CD4-positive, alpha-beta T cell treated with Interferon alpha-2 for 1 hour (primary cell): ENCODE measurements at regions not wholly inside any gene's neighbourhood (a gene's known extent, or its start where the extent isn't known, plus 50 kb on each side); places are given as distances from the start of the nearest gene placed in this dataset.

Source experiments
- DNase-seq, 2 donors: peaks; one replicate each; pipeline ENCODE4 v3.0.0-alpha.2; 2020 to 2022

DNA sequence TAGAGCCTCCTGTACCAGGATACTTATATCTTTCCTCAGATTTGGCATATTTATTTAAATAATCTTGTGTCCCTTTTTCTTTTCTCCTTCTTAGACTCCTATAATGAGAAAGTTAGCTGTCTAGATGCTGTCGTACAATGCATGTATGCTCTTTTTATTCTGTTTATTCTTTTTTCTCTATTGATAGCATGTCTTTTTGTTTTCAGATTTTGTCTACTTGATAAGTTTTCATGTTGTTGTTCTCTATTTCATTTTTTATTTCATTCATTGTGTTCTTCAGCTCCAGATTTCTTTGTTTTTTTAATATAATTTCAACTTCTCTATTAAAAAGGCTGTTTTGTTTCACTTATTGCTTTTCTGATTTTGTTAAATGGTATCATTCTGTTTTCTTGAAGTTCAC lies 674.3 kb upstream of the POU3F3 start:
- no peak for DNase-seq

DNA sequence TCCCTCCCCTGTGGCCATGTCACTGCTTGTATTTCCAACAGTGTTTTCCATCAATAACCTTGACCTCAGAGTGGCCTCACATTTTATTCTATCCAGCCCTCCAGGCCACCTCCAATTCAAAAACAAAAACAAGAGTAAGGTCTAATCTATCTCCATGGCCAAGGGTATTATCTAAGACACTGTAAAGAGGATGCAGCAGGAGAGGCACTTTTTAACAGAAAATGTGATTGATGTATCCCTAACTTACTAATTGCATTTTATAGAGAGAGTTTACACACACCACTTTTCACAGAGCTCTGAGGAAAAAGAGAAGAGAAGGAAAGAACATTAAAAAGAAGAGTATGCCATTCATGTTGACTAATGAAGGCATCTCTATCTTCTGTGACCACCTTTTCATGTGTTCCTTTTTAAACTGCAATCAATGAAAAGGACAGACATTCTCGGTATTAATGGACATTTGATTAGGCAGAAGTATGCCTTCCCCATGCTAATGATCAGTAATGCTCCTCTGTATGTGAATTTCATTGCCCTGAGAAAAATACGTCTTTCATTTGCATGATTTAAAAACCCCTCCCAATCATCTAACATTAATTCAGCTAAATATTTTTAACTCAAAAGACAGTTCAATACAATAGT lies 653.3 kb upstream of the POU3F3 start:
- DNase-seq = no peak

DNA sequence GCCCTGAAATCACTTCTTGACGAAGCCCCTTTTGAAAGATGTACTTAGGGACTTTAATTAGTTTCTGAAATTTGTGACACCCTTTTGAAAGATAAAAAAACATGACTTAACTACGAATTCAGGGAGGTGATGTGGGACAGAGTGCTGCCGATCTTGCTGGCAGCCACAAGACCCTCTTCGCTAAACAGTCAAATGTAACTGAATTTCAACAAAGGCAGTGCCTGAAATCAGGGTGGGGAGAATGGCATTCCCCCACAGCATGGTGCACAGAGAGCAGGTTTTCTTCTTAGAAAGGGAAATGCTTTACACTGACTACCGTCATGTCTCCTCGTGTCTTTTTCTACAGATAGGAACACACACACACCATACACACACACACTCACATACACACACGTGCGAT lies 640.2 kb upstream of the POU3F3 start:
- no peak for DNase-seq

DNA sequence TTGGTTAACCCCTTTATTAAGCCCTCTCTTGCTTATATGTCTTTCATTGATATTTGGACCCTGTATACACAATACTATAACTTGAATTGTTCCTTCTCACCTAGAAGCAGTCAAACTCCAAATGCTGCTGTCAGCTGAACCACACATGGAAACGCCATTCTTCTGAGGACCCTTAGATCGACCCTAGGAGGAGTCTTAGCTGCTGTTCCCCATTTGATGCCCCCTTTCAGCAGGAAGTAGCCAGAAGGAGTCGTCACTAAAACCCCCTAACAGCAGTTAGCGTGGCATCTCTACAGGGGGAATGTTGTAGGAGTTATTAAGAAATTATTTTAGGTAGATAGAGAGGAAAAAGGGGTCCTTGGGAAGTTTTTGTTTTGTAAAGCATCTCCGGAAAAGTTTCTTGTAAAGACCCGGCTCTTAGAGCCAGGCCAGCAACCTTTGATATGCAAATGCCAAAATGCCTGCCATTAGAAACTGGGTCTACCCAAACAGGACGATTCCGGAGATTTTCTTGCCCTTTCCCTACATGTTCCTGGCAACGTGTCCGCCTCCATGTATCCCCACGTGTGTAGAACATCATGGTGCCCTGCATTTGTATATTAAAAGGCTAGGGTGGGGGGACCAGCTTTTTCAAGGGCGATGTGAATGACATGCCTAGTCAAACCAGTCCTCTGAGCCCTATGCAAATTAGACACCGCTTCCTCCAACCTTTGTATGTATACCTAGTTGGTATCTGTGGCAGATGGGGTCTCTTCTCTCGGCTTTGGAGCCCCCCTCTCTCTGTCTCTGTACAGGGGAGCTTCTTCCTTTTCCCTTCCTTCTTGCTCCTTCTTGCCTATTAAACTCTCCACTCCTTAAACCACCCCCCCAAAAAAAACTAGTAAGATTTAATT lies 638.4 kb upstream of the POU3F3 start:
- no peak for DNase-seq

DNA sequence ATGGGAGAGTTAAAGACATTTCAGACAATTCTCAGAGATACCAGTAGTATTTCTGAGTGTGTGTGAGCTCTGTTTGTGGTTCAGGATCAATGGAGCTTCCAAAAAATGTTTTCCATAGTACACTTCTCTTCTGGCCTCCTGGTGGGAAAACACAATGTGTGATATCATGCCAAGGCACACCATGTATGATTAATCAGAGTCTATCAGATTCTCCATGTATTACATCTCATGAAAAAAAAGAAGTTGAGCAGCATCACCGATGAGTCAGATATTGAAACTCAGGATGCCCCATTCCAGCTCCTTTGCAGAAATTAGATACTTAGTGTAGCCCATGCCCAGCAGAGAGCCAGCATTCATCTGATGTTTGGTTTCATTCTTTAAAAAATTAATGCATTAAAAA lies 620.3 kb upstream of the POU3F3 start:
- DNase-seq = no peak

DNA sequence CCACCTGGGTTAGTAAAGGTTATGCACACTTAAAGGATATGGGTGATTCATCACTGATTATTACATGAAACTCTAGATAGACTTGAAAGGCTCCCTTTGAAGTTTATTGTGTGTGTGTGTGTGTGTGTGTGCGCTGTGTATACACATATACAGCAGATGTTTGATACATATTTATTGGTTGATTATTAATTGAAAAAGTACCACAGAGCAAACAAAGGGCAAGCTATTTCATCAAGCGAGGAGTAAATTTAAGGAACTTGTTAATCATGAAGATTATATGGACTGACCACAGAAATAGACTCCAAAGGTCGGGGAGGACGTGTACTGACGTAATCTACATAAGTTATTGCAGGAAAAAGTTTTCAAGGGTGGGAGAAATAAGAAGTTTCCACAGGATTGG lies 617.4 kb upstream of the POU3F3 start:
- no peak for DNase-seq

DNA sequence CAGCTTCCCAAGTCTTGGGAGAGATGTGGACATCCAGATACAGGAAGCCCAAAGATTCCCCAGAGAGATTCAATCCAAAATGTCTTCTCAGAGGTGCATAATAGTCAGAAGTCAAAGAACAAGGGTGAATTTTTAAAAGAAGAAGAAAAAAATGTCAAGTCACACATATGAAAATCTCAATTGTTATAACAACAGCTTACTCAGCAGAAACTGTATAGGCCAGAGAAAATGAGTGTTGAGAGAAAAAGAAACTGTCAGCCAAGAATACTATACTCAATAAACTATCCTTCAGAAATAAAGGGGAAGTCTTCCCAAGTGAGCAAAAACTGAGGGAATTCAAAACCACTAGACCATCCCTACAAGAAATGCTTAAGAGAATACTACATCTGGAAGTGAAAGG lies 612.9 kb upstream of the POU3F3 start:
- DNase-seq = no peak

DNA sequence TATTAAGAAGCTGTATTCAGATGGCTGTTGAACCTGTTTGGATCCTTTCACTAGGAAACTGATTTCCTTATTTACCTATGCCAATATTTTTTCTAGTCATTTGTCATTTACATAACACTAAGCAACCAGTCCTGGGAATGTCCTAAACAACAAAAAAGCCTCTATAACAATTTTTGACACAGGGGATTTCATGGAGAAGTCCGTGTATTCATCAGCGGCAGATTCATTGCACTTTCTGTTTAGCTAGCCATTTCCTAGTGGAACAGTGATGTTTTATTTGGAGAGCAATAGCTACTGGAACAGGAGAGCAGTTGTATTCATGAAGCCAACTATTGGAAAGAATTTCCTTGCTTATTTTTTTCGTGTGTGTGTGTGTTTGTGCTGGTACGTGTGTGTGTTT lies 604.3 kb upstream of the POU3F3 start:
- DNase-seq = no peak

DNA sequence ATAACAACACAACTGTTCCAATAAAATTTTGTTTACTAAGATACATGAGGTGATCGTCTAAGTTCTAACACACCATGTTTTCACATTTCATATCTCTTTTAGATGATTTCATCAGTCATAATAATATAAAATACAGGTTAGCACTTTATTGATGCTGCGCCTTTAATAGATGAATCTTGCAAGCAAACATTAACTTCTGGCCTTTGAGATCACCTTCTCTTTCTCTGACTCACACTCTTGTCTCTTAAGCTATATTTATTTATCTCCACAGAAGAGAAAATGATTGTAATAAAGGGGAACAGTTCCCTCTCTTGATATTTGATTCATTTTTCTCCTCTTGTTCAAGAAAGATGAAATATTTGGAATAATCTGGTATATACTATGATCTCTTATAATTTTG lies 603.3 kb upstream of the POU3F3 start:
- DNase-seq = no peak

DNA sequence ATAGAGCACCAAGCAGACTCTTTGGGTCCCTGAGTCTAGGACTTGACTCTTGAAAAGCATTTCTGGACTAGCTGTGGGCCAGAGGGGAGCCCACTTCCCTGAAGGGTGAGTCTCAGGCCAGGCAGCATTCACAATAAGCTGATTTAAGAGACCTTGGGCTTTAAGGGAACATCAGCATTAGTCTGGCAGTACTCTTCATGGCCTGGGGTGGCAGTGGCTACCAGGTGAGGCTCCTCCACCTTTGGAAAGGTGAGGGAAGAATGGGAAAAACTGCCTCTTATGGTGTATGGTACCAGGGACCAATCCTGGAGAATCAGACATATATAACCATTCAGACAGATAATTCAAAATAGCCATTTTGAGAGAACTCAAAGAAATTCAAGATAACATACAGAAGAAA lies 599.9 kb upstream of the POU3F3 start:
- no peak for DNase-seq

DNA sequence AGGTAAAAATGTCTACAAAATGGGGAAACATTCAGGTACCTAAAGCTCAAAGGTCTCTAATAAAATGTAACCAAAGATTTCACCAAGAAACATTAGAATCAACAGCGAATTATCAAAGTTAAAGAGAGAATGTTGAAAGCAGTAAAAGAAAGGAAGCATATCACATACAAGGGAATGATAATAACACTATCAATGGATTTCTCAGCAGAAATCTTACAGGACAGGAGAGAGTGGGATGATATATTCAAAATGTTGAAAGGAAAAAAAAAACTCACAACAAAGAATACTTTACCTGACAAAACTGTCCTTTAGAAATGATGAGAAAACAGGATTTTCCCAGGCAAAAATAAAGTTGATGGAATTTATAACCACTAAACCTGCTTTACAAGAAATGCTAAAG lies 591.2 kb upstream of the POU3F3 start:
- no peak for DNase-seq

DNA sequence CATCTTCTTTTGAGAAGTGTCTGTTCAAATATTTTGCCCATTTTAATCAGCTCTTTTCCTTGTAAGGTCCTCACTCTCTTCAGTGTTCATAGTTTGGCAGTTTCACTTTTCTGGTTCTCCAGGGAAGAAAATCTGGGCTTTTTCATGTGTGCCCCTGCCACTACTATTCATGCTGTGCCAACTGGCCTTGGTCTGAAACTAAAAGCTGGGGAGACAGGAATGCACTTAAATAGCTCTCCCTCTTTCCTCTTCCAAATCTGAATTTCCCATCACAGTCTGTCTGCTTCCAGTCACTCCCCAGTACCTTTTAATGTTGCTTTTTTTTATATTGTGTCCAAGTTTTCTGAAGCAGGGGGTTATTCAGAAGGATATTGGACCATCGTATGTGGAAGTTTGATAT lies 574.3 kb upstream of the POU3F3 start:
- no peak for DNase-seq

DNA sequence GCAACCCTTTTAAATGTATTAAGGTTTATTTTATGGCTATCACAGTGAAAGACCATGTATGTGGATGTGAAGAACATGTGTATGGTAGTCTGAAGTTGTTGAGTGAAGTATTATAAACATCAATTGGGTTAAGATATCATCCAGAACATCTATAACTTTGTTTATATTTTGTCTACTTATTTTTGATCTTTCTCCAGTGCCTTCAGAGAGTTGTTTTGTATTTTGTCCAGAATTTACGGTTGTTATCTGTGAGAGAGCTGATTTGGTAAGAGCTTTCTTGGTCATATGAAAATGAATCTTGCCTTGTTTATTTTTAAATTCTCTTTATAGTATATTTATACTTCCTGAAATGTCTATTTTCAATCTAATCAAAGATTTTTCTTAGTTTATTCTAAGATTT lies 573.7 kb upstream of the POU3F3 start:
- DNase-seq = no peak

DNA sequence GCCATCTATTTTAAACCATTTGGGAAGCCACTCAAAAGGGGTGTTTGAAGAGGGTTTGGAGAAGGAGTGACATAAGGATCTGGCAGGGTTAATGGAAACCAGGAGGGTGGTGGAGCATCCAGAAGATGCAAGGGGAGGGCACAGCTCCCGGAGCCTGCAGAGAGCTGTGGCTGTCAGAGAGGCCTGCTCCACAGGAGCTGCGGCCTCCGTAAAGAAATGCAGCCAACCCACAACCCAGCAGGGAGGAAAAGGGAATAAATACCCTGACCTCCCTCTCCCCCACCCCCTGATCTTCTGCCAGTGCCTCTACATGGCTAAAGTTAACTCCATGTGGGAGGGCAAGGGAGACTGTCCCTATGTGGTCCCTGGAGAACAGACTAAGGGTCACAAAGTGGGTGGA lies 567.1 kb upstream of the POU3F3 start:
- DNase-seq = no peak

DNA sequence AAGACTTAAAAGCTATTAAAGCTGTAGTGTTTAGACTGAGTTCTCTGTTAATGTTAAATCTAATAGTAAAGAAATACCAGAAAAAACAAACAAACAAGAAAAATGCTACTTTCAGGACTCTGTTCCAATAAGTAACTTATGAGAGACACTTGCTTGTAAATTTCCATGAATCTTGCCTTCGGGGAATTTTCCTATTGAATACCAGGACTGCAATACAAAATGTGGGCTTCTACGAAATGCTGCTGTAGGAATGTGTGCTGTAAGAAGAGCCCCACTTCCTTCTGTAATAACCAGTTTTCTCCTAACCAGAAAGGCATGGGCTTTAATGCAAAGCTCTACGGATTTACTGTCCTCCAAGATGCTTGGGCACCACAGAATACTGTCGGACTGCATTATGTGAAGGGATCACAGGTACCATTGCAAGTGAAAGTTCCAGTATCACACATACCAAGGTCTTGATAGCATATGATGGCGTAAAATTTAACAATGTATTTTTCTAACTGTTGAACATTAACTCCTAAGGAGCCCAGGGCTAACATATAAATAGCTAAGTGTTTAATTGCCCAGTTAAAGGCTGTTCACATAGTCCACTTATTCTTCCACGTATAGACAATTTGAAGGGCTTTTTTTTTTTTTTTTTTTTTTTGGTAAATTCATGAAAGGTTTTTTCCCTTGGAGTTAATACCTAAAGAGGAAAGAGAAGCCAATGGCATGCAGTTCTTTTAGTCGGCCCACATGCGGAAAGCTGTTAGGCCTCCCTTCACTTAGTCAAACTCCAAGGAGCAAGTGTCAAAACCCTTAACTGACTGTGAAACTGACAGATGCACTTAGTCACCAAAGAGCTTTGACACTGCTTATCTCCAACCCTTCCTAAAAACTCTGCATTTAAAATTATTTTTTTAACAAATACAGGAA lies 564.0 kb upstream of the POU3F3 start:
- DNase-seq = no peak

DNA sequence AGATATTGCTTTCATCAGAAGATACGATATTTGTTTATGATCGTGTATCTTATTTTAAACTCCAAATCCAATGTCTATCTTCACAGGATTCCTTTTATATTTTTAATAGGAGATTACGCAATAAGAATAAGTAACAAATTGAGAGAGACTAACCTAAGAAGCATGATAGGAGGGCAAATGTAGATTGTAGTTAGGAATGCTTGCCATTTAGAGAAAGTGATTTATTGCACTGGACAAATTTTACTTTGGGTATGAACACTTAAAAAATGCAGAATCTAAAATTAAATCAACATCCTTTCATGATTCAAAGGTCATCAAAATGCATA lies 563.4 kb upstream of the POU3F3 start:
- DNase-seq = no peak

DNA sequence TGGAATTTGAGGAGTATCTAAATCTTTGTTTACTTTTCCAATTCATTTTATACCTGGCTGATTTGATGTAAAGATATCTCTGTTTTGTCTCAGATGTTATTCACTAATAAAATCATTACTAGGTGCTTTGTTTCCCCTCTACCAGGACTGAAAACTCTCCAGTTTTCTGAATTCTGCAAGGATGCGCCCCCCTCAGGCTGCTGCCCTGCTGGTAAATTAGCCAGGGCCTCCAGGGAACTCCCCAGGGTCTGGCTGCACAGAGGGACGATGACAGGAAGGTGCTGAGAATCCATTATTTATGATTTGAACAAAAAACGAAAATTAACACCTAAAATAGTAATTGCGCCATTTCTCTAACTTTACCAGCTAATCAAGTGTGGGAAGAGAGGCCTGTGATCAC lies 541.2 kb upstream of the POU3F3 start:
- DNase-seq = no peak

DNA sequence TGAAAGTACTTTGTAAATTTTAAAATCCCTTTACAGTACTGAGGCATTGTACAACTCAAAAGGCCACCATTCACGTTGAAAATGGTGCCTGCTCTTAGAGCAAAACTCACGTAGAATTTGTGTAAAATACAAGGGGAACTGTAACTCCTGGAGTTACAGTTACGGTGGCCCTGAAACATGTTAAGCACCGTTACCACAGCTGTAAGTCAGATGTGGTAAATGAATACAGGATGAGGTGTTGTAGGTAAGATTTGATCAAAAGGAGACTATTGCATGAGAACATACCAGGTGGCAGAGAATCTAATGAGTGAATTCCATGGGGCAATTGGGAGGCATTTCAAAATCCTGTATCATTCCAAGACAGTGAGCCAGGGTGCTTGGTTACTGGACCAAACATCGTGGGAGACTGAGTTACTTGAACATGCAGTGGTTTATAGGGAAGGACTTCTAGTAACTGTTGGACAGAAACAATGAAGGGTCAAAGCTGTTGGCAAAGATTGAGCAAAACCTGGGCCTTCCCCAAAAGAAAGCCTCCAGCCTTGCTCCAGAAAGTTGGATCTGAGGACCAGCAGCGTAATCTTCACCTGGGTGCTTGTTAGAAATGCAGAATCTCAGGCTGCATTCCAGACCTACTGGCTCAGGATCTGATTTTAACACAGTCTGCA lies 535.8 kb upstream of the POU3F3 start:
- no peak for DNase-seq

DNA sequence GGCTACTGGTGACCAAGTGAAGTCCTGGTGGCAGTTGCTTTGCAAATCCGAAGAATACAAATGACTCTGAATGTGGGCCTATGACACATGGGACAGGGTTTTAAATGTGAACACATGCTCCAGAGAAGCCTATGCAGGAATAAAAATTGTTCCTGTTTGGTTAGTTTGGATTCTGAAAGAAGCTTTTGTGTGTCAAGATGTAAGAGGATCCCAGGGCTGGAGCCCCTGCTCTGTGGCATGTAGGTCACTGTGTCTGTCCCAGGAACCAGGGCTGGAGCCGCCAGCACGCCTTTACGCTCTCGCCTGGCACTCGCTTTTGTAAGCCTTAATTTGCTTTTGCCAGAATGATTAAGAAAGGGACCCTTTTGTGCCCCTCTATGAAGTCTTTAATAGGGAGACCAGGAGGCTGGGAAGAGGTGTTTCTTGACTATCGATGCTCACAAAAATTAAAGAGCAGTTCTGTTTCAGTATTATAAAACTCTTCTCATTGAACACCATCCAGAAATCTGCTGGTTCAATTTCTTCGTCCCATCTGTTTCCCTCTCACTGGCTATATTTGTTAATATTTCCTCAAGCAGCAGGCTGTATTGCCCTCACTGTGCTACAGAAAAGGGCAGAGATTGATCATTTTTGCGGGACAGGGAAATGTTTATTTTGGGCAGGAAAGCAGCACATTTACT lies 532.7 kb upstream of the POU3F3 start:
- DNase-seq = no peak

DNA sequence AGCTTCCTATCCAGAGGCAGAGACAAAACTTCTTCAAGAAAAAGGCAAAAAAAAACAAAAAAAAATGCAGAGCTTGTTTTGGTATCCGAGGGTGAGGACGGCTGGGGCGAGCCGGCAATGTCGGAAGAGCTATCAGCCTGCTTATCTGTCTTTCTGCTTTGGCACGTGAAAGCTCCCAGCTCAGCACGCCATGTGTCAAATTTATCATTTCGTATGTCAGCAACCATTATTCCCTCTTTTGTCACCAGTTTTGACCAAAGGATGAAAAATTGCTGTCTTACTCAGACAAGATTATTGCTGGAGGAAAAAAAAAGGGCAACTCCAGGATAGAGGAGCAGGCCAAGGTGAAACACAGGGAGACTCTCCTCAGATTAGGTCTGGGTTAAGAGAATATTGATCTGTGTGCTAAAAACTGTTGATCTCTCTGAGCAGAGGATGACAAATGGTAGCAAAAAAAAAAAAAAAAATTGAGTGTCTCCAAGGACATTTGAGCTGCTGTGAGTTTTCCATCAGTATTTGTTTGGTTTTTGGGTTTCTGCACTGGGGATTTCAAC lies 532.0 kb upstream of the POU3F3 start:
- DNase-seq = no peak

DNA sequence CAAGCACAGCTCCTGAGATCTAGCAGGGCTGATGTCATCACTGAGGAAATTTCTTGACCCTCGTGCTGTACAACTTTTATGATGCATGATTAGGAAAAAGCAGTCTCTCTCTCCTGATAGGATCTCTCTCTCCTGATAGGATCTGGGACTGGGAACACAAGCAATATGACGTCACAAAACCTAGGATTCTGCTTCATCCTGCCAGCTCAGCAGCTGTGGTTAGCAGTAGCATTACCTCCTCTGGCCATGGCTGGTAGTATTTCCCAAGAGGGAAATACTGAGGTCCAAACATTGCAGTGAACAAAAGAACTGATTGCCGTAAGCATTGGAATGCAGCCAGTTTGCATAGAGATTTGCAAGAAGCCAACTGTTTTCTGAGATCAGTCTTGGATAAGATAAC lies 521.2 kb upstream of the POU3F3 start:
- DNase-seq = no peak

DNA sequence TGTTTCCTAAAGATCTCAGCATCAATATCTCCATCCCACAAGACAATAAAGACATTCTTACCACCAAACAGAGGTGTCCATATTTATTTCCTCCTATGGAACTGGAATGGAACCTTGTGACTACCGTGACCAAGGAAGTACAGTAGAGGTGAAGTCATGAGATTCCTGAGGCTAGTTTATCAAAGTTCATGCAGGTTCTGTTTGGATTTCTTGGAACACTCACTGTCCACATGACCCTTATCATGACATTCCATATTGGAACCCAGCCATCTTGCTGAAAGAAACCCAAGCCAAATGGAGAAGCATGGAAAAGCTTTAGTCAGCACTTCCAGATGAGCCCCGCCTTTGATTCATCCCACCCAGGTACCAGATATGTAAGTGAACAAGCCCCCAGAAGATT lies 516.0 kb upstream of the POU3F3 start:
- DNase-seq = no peak
